ENCODE measurements at regions not wholly inside any gene's neighbourhood (a gene's known extent, or its start where the extent isn't known, plus 50 kb on each side); places are given as distances from the start of the nearest gene placed in this dataset.
"Not testable (repeated sequence)": the region's sequence is repeated elsewhere in the genome, so short reads cannot be mapped to it uniquely, and the experiment has no call there.

GRCh38 chr1:83130886-83131691 is 867.8 kb downstream of the TTLL7 start:
- no peaks in the 10 kb centered on the region for H3K27me3 ChIP-seq (ENCODE audit: insufficient read depth, low read length)
- H3K4me3 ChIP-seq (ENCODE audit: low read length): no peak overlapping the region
- H3K4me1 ChIP-seq (ENCODE audit: insufficient read depth, low read length): no peaks in the 10 kb centered on the region
- no peaks in the 10 kb centered on the region for H3K9me3 ChIP-seq (ENCODE audit: low read depth, low read length)

- Histone ChIP-seq H3K9me3 (ENCODE audit: low read depth, low read length) (no peaks in the 10 kb centered on the region), H3K27me3 (ENCODE audit: insufficient read depth, low read length) (no peaks in the 10 kb centered on the region), H3K4me3 (ENCODE audit: low read length) (no peak overlapping the region), H3K4me1 (ENCODE audit: insufficient read depth, low read length) (no peaks in the 10 kb centered on the region)
Observed at GRCh38 chr1:83129107-83129506, 869.8 kb downstream of the TTLL7 start.

DNA sequence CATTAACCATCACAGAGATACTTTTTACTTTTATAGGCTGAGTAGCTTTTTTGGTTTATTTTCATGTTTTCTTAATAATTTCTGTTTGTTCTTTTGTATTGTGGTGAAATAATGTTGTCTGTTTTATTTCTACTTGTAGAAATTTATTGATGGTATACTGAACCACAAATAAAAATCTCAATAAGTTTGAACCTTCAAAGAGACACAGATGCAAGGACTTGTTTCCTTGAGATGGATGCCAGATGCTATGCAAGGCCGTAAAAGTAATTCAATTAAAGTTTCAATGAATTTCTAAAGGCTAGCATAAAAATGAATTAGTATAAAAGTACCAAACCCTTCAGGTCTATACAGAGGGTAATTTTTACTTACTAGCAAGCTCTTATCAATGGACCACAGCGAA is 873.5 kb downstream of the TTLL7 start:
- no peaks in the 10 kb centered on the region for H3K4me1 ChIP-seq (ENCODE audit: insufficient read depth, low read length)
- no peaks in the 10 kb centered on the region for H3K27me3 ChIP-seq (ENCODE audit: insufficient read depth, low read length)
- H3K4me3 ChIP-seq (ENCODE audit: low read length): no peak overlapping the region
- no peaks in the 10 kb centered on the region for H3K9me3 ChIP-seq (ENCODE audit: low read depth, low read length)

- Histone ChIP-seq H3K9me3 (ENCODE audit: low read depth, low read length) (no peaks in the 10 kb centered on the region), H3K27me3 (ENCODE audit: insufficient read depth, low read length) (no peaks in the 10 kb centered on the region), H3K4me3 (ENCODE audit: low read length) (no peak overlapping the region), H3K4me1 (ENCODE audit: insufficient read depth, low read length) (no peaks in the 10 kb centered on the region)
Observed at GRCh38 chr1:83123019-83123418, 875.9 kb downstream of the TTLL7 start.

DNA sequence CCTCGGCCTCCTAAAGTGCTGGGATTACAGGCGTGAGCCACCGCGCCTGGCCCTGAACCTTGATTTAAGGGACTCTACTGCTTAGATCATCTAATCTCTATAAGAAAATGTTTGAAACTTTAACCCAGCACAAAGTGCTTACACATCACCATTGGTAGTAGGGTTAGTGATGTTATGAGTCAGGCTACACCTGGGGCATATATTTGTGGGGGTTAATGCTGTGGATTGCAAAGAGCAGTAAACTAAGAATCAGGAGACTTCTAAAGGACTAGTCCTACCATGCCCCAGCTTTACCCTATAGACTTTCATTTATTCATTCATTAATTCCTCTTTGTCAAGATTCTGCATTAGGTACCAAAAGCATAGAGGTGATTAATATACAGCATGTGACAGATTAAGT is 880.5 kb downstream of the TTLL7 start:
- Histone ChIP-seq H3K4me1 (ENCODE audit: insufficient read depth, low read length) (no peaks in the 10 kb centered on the region), H3K27me3 (ENCODE audit: insufficient read depth, low read length) (no peaks in the 10 kb centered on the region), H3K9me3 (ENCODE audit: low read depth, low read length) (no peaks in the 10 kb centered on the region), H3K4me3 (ENCODE audit: low read length) (no peak overlapping the region)

GRCh38 chr1:83117030-83117429 is 881.9 kb downstream of the TTLL7 start:
- H3K27me3 ChIP-seq (ENCODE audit: insufficient read depth, low read length); H3K4me3 ChIP-seq (ENCODE audit: low read length); H3K9me3 ChIP-seq (ENCODE audit: low read depth, low read length): not testable (repeated sequence)

DNA sequence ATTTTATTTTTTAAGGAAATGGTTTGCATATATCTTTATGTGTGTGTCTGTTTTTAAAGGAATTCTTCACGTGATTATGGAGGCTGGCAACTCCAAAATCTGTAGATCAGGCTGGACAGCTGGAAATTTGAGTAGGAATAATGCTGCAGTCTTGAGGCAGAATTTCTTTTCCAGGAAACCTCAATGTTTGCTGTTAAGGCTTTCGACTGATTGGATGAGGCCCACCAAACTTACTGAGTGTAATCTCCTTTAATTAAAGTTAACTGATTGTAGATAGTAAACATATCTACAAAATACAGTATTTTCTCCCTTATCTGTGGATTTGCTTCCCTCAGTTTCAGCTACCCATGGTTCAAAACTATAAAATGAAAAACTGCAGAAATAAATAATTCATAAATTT is 883.1 kb downstream of the TTLL7 start:
- H3K27me3 ChIP-seq (ENCODE audit: insufficient read depth, low read length): no peaks in the 10 kb centered on the region
- no peaks in the 10 kb centered on the region for H3K4me1 ChIP-seq (ENCODE audit: insufficient read depth, low read length)
- no peaks in the 10 kb centered on the region for H3K9me3 ChIP-seq (ENCODE audit: low read depth, low read length)
- H3K4me3 ChIP-seq (ENCODE audit: low read length): no peak overlapping the region

More at GRCh38 chr1:83117030-83117429, 881.9 kb downstream of the TTLL7 start:
- H3K4me1 ChIP-seq (ENCODE audit: insufficient read depth, low read length): not testable (repeated sequence)

DNA sequence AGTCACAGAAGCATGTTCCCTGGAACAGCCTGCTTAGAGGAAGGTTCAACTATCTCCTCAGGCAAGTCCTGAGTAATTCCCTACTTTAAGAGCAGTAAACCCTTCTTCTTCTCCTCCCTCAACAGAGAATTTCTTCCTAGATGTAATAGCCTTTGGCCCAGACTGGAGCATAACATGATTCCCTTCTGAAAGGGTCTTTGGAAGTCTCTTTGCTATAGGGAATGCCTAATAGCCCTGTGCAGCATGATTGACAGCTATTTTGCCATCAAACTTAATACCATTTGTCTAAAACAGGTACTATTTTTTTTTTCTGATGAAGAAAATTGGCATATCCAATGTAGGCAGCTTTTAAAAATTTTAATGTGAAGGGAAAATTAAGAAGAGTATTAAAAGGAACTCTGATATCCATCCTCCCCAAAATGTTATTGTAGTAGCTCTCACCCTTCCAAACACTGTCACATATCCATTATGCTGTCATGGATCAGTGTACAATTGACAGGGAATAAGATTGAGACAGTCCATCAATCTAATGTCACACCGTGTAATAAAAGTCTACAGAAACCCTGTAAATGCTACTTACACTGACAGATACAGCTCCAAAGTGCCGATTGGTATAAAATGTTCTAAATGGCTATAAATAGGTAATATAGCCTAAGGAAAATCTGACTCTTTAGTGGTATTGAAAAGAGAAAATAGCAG is 884.6 kb downstream of the TTLL7 start:
- Histone ChIP-seq H3K4me1 (ENCODE audit: insufficient read depth, low read length) (no peaks in the 10 kb centered on the region), H3K4me3 (ENCODE audit: low read length) (no peak overlapping the region), H3K9me3 (ENCODE audit: low read depth, low read length) (no peaks in the 10 kb centered on the region), H3K27me3 (ENCODE audit: insufficient read depth, low read length) (no peaks in the 10 kb centered on the region)

DNA sequence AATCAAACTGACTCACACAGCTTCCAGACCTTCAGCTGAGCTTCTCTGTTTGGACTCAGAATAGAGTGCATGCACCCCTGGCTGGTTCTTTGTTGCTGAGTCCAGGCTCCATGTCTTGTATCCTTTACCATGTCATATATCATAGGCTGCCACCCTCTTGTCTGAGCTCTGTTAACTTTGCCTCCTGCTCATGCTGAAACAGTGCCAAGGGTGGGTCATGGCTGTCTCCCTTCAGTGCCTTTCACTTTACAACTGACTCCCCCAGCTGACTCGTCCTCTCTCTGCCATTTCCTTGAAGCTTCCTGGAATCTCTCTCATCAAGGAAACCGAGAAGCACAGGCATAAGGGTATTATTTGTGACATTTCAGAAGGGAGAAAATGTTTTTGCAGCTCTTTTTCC is 885.3 kb downstream of the TTLL7 start:
- Histone ChIP-seq H3K9me3 (ENCODE audit: low read depth, low read length) (no peaks in the 10 kb centered on the region), H3K4me3 (ENCODE audit: low read length) (no peak overlapping the region), H3K4me1 (ENCODE audit: insufficient read depth, low read length) (no peaks in the 10 kb centered on the region), H3K27me3 (ENCODE audit: insufficient read depth, low read length) (no peaks in the 10 kb centered on the region)

DNA sequence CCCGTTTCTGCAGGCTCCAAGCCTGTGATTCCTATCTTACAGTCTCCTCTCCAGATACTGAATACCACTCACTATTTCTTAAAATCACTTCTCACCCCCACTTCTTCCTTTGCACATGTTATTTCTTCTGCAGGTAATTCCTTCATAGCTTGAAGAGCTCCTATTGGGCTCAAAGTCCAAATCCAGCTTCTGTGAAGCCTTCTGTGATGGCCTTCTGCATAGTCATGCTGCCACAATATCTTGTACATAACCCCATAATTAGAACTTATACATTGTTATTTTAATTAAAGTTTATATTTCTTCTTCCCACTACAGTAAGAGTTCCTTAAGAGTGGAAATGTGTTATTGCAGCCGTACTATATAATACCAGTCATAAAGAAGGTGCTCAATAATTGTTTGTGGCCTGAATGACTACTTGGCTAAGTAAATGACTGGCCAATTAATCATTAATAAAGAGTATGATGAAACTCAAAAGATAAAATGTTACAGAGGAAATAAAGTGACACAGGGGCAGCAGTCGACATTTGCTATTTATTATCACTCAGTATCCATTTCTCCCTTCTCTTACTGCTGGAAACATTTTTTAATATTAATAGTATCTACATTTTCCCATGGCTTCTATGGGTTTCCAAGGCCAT is 886.6 kb downstream of the TTLL7 start:
- no peaks in the 10 kb centered on the region for H3K4me1 ChIP-seq (ENCODE audit: insufficient read depth, low read length)
- H3K9me3 ChIP-seq (ENCODE audit: low read depth, low read length): no peaks in the 10 kb centered on the region
- no peaks in the 10 kb centered on the region for H3K27me3 ChIP-seq (ENCODE audit: insufficient read depth, low read length)
- no peak overlapping the region for H3K4me3 ChIP-seq (ENCODE audit: low read length)

- H3K9me3 ChIP-seq (ENCODE audit: low read depth, low read length): no peaks in the 10 kb centered on the region
- H3K27me3 ChIP-seq (ENCODE audit: insufficient read depth, low read length): no peaks in the 10 kb centered on the region
- H3K4me3 ChIP-seq (ENCODE audit: low read length): no peak overlapping the region
- no peaks in the 10 kb centered on the region for H3K4me1 ChIP-seq (ENCODE audit: insufficient read depth, low read length)
Observed at GRCh38 chr1:83110156-83110555, 888.8 kb downstream of the TTLL7 start.

- H3K4me3 ChIP-seq (ENCODE audit: low read length): no peak overlapping the region
- H3K9me3 ChIP-seq (ENCODE audit: low read depth, low read length): no peaks in the 10 kb centered on the region
- no peaks in the 10 kb centered on the region for H3K4me1 ChIP-seq (ENCODE audit: insufficient read depth, low read length)
Observed at GRCh38 chr1:83109692-83110091, 889.2 kb downstream of the TTLL7 start.

DNA sequence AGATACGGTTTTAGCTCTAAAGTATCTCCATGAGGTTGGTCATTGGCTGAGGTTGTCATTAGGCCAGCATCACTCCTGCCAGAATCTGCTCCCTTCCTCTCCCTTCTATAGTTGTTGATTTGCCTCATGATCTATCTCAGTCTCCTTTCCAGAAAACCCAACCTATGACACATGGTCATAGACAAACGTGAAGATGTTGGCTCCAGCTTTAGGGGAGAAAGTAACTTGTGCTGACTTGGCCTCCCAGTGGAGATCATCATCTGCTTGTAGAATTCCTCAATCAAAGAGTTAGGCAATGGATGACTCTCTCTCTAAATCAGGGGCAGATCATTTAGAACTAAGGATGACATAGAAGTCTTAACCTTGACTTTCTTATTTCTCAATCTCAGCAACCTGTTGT is 894.4 kb downstream of the TTLL7 start:
- H3K9me3 ChIP-seq (ENCODE audit: low read depth, low read length): no peaks in the 10 kb centered on the region
- no peak overlapping the region for H3K4me3 ChIP-seq (ENCODE audit: low read length)
- no peaks in the 10 kb centered on the region for H3K27me3 ChIP-seq (ENCODE audit: insufficient read depth, low read length)
- H3K4me1 ChIP-seq (ENCODE audit: insufficient read depth, low read length): no peaks in the 10 kb centered on the region

More at GRCh38 chr1:83109692-83110091, 889.2 kb downstream of the TTLL7 start:
- no peaks in the 10 kb centered on the region for H3K27me3 ChIP-seq (ENCODE audit: insufficient read depth, low read length)

GRCh38 chr1:83103341-83103740 is 895.6 kb downstream of the TTLL7 start:
- no peaks in the 10 kb centered on the region for H3K9me3 ChIP-seq (ENCODE audit: low read depth, low read length)
- H3K27me3 ChIP-seq (ENCODE audit: insufficient read depth, low read length): no peaks in the 10 kb centered on the region
- H3K4me3 ChIP-seq (ENCODE audit: low read length): no peak overlapping the region
- no peaks in the 10 kb centered on the region for H3K4me1 ChIP-seq (ENCODE audit: insufficient read depth, low read length)

GRCh38 chr1:83102630-83103071 is 896.3 kb downstream of the TTLL7 start:
- Histone ChIP-seq H3K27me3 (ENCODE audit: insufficient read depth, low read length) (no peaks in the 10 kb centered on the region), H3K4me3 (ENCODE audit: low read length) (no peak overlapping the region), H3K4me1 (ENCODE audit: insufficient read depth, low read length) (no peaks in the 10 kb centered on the region), H3K9me3 (ENCODE audit: low read depth, low read length) (no peaks in the 10 kb centered on the region)
